Transverse colon (tissue), 3 donors: ENCODE measurements at regions not wholly inside any gene's neighbourhood (a gene's known extent, or its start where the extent isn't known, plus 50 kb on each side); places are given as distances from the start of the nearest gene placed in this dataset.

Experiments used
- POLR2A ChIP-seq: fragments of 450-650 bp; IDR thresholded peaks from one replicate; pipeline ENCODE4 v1.6.1; 2016; ENCODE audit warnings: antibody characterized with exemption, mild to moderate bottlenecking, moderate library complexity
- TF ChIP-seq, protein P1 (sequence below), 5 experiments: fragments of 200-600 bp in 3 of 5; fragments of 450-650 bp in 2 of 5; sonication (generic) in 3 of 5; IDR thresholded peaks; 1 replicate in 2 of 5; 2 replicates in 3 of 5; pipeline ENCODE4 v1.5.1; 2016 to 2017; ENCODE audit warnings: antibody characterized with exemption in 5 of 5, inconsistent platforms in 3 of 5, mild to moderate bottlenecking in 2 of 5, moderate library complexity in 1 of 5

DNA sequence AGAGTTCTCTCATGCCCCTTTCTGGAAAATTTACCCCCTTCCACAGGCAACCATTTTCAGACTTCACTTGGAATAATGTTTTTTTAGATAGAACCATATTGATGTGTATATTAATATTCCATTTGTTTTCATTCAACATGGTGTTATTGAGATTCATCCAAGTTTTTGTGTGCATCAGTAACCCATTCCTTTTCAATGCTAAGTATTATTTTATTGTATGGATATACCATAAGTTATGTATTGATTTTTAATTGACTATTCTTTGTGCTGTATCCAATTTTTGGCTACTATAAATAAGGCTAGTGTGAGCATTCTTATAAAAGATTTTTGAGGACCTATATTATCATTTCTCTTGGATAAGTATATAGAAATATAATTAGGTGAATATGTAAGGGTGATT, 1025.7 kb downstream of the GRM8 start:
- no peak for TF ChIP-seq POLR2A
- TF ChIP-seq, protein P1, sequence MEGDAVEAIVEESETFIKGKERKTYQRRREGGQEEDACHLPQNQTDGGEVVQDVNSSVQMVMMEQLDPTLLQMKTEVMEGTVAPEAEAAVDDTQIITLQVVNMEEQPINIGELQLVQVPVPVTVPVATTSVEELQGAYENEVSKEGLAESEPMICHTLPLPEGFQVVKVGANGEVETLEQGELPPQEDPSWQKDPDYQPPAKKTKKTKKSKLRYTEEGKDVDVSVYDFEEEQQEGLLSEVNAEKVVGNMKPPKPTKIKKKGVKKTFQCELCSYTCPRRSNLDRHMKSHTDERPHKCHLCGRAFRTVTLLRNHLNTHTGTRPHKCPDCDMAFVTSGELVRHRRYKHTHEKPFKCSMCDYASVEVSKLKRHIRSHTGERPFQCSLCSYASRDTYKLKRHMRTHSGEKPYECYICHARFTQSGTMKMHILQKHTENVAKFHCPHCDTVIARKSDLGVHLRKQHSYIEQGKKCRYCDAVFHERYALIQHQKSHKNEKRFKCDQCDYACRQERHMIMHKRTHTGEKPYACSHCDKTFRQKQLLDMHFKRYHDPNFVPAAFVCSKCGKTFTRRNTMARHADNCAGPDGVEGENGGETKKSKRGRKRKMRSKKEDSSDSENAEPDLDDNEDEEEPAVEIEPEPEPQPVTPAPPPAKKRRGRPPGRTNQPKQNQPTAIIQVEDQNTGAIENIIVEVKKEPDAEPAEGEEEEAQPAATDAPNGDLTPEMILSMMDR (IDR thresholded peaks at IDR 0.05), result no peak
